DMS 273 (cell line): ENCODE measurements at regions not wholly inside any gene's neighbourhood (a gene's known extent, or its start where the extent isn't known, plus 50 kb on each side); places are given as distances from the start of the nearest gene placed in this dataset.
"Not testable (repeated sequence)": the region's sequence is repeated elsewhere in the genome, so short reads cannot be mapped to it uniquely, and the experiment has no call there.

Experiments used
- DNase-seq: peaks from one replicate; lab custom pipeline; 2025; ENCODE audit not compliant: unreplicated experiment; lab: John Stamatoyannopoulos, UW

DNA sequence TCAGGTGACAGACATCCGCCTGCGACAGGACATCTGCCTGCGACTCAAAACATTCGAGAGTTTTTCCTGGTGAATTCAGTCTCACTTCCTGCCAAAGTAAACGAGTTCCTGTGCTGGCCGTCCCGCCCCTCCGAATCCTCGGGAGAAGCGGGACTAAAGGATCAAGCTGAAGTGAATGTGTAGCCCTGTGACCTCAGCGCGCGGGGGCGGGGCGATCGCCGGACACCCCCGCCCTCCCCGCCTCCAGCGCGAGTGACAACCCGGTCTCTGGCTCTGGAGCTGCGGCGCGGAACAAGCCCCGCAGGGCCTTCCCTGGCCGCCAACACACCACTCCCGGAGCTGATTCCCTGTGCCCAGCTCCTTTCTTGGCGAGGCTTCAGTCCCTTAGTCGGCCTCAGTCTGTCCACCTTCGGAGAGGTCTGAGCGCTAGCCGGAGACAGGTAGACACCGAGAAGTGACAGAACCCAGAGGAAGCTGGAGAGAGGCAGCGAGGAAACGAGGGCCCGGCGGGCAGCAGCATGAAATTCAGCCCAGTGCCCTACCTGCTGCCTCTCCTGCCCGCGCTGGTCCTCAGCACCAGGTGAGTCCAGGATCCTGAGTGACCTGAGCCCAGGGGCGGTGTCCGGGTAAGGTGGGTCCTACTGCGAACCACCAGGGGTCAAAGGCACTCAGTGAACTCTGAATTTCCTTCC, 766.4 kb upstream of the LUZP2 start:
- no peak for DNase-seq

DNA sequence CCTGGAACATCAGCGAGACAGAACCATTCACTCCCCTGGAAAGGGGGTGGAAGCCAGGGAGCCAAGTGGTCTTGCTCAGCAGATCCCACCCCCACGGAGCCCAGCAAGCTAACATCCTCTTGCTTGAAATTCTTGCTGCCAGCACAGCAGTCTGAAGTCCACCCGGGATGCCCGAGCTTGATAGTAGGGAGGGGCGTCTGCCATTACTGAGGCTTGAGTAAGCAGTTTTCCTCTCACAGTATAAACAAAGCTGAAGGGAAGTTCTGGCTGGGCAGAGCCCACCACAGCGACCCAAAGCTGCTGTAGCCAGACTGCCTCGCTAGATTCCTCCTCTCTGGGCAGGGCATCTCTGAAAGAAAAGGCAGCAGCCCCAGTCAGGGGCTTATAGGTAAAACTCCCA, 764.8 kb upstream of the LUZP2 start:
- DNase-seq: no peak

DNA sequence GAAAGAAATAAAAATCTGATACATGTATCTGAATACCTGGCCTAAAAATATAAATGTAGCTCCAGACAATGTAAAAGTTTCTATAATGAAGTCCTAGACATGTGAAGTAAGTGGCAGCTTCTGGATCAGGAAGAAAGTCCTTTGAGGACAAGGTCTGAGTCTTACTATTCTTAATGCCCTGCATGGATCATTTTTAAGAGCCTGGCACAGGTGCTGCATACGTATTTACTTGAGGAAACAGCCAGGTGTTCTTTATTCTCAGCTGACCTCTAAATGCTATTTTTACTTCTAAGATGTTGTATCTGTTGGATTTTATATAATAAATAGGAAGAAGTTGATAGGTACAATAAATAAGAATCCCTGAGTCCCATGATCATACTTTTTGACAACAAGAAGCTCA, 750.0 kb upstream of the LUZP2 start:
- DNase-seq: no peak

DNA sequence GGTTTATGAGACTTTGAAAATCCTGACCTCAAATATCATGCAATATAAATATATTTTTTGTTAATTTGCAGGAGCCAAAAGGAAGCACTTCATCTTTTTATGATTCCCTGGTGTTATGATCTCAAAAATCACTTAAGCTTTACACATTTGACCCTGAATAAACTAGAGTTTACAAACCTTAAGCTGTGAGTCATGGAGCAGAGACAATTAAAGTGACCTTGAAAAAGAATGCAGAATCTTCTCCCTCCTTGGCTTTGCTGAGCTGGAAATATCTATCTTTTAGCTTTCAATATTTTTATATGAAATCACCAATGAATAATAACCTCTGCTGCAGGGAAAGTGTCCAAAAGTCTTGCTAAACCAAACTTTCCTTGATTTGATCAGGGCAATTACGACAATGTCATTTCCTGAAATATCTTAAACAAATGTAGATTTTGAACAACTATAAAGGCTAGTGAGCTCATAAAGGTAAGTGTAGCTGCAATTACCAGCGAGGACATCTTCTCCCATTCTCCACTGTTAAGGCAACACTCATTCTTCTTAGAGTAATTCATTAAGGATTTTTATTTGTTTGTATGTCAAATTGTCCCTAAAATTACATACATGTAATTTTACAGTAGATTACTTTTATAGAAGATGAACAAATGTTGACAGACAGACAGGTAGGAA, 747.0 kb upstream of the LUZP2 start:
- no peak for DNase-seq

DNA sequence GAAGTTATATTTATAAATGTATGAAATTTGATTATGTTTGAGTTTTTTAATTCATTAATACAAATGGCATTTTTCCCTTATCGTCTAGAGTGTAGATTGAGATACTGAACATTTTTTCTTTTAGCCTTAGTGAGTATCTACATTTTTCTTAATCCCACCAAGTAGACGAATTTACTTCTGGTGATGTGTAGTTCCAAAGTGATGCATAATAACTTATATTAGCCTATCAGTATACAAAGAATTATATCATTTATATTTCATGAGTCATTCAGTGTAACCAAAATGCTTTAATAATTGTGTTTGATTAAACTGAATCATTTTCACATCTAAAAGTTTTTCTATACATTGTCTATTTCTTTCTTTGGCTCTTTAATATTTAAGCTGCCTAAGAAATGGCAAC, 745.6 kb upstream of the LUZP2 start:
- no peak for DNase-seq

DNA sequence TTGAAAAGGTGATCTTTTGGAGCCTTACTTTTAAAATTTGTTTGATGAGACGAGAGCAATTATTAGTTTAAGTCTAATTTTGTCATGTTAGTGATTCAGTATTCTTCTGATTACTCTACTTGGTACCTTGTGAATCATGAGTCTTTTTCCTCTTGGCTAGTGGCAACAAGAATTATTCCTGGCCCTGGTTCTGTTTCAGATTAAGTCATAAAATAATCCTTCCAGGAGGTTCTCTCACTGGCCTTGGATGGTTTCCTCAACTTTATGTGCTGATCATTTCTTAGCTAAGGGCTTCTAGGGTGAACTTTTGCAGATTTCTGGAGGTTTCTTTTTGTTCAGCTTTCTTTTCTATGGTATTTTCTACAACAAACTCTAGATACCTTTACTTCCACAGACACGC, 741.8 kb upstream of the LUZP2 start:
- DNase-seq: no peak

DNA sequence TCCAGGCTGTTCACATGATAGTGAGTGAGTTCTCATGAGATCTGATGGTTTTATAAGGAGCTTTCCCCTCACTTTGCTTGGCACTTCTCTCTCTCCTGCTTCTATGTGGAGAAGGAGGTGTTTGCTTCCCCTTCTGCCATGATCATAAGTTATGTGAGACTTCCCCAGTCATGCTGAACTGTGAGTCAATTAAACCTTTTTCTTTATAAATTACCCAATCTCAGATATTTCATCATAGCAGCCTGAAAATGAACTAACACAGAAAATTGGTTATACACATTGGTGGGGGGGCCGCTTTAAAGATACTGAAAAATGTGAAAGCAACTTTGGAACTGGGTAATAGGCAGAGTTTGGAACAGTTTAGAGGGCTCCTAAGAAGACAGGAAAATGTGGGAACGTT, 741.1 kb upstream of the LUZP2 start:
- DNase-seq: no peak

DNA sequence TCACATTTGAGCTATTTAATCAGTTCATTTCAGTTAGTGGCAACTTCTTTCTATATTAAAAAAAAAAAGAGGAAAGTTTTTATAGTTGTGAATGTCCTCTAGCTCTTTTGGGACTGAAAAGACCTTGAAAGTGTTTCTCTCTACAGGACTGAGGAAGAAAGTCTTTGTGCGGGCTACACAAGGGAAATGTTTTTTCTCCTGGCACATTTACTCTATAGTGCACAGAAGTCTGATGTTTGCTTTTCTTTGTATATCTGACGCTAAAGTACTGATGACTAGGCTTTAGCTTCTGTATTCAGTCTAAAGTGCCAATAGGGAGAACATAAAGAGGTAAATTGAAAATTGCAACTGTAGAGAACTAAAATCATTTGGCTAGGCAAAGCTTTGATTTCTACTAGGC, 737.4 kb upstream of the LUZP2 start:
- DNase-seq: no peak

DNA sequence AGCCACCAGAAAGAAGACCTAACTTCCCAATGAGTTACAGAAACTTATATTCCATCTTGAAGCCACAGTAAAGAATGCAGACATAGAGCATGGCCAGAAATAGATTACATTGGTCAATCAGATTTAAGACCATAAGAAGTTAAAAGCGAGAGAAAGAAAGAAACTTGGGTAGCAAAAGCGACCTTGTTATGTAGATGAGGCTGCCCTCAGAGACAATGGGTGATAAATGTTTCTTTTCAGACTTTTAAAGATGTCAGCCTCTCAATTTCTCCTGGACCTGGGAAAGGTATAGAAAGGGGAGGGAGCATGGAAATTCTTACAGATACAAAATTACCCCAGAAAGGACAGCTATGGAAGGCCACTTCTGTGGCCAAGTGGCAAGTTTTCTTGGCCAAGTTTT, 732.6 kb upstream of the LUZP2 start:
- no peak for DNase-seq

DNA sequence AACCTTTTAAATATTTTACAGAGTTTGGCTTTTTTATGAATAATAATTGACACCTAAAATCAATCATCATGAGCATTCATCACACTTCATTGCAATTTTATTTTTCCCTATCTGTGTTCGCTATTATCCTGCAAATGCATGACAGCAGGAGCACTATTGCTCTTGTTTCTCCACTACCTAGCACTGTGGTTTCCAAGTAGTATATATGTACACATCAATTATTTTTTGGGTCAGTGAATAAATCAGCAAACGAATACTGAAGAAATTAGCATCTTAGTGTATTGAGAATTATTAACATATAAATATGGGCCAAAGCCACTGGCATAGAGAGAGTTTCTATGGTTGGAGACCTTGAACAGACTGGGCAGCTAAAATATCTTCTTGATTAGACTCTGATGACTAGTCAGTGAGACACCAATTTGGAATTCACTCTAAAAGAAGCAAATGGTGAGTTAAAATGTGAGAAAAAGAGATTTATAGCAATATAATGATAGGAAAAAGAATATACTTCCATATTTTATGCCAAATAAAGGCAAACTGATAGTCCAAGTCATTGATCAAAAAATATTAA, 731.1 kb upstream of the LUZP2 start:
- no peak for DNase-seq

DNA sequence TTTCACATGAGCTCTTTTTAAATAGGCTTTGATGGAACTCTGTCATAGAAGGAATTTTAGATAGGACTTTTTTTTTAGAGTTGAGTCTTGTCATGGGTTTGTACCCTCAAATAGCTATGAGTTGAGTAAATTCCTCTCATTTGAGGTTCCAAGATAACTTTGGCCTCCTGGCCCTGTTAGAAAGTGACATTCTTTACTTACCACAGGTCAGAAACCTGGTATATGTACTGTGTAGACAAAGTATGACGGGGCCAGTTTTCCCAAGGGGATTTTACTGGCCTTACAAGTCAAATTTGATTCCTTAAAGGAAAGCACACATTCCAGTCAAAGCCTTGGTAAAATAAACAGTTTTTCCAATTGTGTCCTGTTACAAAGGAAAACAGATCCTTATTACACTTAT, 729.3 kb upstream of the LUZP2 start:
- DNase-seq: no peak

DNA sequence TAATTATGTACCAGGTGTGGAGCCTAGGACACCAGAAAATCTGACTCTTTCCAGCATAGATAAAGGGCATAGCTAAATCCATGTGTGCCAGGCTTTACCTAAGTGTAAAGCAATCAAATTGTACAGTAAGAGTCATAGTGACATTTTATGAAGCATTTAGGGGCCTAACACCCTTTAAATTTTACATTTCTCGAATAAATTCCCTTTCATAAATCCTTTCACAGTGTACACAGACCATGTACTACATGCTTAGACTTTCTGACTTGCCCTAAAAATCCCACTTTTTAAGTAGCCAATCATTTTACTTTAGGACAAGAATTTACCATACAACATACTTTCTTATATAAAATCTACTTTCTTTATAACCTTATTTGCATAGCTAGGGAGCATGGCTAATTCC, 727.6 kb upstream of the LUZP2 start:
- DNase-seq: no peak

DNA sequence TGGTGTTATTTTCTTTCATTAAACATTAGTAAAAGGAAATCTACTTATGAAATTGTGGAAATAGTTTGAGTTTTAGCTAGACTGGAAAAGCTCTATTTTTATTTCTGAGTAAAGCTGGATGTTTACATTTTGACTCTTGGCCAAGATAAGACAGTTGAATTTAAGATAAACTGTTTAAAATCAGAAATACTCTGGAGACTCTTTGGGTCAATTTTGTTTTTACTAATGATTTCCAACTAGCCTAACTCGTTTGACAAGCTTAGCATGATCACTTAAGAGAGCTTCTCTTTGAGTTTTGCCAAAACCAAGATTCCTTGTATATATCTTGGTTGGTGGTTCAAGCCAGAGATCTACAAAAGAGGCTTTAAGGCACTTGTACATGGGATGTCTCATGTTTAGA, 724.8 kb upstream of the LUZP2 start:
- DNase-seq: no peak

DNA sequence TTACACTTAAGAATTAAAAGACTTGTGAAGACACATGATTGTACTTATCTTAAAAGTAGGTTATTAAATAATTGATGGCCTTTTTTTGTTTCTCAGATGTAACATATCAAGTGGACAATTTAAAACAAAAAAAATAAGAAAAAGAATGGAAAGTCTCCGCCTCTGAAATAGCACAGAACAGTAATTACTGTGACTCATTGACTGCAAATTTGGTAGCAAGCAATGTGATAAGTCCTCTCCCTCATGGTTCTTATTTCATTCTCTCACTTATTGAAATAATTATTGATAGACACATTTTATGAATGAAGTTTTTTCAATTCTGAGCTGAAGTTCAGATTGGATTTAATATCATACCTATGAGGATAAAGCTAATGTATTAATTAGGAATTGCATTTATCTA, 717.9 kb upstream of the LUZP2 start:
- DNase-seq: no peak

DNA sequence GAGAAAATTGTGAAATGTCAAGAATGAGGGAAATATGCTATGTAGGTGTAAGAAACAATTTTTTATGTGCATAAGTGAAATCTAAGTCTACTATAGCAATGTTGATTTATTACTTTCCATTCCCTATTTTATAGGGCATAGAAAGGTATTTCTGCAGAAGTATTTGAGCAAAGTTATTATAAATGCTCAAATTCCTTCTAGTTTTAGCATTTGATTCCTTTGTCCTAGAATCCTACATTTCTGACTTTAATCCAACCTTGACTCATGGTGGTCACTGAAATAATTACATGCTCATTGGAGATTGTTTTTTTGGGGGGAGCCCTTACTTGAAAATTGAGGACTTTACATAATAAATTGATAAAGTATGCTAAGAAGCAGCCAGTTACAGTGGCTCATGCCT, 716.6 kb upstream of the LUZP2 start:
- DNase-seq: no peak

DNA sequence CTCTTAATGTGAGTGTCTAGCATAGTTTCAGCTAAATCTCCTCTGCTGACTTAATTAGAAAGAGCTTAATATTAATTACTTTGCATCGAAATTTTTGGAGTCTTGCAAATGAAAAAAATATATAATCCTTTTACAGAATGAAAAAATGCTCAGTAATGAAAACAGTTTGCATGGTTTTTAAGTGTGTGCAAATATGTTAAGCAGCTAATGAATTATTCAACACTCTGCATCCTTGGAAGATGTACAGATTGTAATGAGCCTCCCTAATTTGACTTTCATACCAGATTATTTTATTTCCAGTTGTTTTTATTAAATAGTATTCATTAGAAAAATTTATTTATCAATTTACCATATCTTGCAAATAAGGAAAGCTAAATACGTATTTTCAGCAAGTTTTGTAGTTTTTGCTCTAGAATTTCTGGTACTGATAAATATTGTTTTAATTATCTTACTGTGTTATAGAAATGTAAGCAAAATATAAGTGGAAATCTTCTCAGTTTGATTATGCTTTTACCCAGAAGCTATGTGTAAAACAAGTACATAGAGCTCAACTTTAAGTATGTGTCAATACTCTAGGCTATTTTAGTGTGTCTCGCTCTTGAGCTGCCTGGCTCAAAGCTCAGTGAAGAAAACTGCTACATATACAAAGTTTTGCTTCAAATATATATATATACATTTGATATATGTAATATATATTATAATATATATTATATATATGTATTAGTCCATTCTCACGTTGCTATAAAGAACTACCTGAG, 714.9 kb upstream of the LUZP2 start:
- DNase-seq: no peak

DNA sequence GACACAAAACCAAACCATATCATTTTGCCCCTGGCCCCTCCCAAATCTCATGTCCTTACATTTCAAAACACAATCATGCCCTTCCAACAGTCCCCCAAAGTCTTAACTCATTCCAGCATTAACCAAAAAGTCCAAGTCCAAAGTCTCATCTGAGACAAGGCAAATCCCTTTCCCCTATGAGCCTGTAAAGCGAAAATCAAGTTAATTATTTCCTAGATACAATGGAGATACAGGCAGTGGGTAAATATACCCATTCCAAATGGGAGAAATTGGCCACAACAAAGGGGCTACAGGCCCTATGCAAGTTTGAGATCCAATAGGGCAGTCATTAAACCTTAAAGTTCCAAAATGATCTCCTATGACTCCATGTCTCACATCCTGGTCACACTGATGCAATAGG, 709.9 kb upstream of the LUZP2 start:
- not testable (repeated sequence) for DNase-seq

DNA sequence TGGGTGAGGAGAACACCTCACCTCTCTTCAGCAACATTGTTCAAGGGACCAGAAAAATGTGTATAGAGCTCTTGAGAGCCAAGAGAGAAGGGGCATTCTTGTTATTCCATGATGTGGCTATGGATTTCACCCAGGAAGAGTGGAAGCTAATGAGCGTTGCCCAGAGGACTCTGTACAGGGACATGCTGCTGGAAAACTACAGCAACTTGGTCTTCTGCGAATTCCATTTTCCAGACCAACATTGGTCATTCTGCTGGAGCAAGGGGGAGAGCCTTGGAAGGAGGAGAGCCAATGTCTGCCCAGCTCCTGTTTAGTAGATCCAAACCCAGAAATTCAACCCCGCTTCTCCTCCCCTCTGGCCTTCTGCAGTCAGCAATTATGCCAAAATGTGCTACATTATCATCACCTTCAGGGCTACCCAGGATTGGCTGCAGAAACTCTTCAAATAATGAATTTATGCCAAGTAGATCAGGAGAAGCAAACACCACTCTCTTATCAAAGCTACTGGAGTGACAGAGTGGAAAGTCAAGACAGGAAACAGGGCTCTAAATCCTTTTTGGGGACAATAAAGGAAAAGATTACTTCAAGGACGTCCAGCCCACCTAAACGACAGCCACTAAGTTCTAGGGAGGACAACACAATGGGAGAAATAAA, 707.5 kb upstream of the LUZP2 start:
- no peak for DNase-seq

DNA sequence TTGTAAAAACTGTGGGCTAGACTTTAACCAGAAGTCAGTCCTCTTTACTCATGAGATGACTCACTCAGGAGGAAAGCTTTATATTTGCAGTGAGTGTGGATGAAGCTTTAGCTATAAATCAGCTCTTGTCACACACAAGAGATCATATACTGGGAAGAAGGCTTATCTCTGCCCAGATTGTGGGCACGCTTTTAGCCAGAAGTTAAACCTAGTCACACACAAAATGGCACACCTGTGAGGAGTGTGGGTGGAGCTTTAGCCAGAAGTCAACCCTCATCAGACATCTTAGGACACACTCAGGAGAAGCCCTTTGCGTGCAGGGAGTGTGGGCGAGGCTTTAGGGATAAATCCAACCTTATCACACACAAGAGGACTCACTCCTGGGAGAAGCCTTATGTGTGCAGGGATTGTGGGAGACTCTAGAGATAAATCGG, 706.9 kb upstream of the LUZP2 start:
- DNase-seq: no peak

DNA sequence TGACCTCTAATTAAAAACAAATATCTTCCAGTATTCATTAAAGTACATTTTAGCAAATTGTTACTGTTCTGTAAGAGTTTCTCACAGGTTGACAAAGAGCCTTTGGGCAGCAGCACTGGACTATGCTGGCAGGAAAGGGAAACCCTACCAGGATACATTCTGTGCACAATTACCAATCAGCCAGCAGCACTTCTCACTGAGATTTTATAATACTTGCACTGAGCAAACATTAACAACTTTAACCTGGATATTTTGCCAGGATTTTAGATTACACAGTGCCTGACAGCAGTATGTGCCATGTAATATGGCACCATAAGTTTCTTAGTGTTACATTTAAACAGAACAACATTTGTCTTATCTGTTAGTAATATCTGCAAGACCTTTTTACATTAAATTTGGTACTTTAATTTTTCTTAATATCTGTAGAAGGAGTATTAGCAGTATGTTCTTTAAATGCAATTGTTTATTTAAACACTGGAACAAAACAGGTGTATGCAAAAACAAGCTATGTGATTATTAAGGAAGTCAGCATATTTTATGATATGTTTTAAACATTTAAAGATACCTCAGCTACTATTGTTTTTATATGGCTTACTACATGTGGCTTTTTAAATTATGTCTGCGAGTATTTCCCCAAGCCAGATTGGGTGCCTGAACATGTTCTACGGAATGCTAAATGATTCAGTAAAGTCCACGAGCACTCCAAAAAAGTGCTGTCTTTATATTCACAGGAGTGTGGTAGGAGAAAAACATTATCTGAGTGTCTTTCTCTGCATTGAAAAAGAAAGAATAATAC, 699.0 kb upstream of the LUZP2 start:
- no peak for DNase-seq

DNA sequence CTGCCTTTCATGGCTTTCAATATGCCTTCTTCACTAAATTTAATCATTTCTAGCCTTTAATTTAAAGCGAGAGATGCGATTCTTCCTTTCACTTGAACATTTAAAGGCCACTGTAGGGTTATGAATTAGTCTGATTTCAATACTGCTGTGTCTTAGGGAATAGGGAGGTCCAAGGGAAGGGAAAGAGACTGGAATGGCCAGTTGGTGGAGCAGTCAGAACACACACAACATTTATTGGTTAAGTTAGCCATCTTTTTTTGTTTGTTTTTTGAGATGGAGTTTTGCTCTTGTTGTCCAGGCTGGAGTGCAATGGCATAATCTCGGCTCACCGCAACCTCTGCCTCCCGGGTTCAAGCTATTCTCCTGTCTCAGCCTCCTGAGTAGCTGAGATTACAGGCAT, 662.5 kb upstream of the LUZP2 start:
- DNase-seq: not testable (repeated sequence)
